HepG2 (cell line): ENCODE measurements at regions not wholly inside any gene's neighbourhood (a gene's known extent, or its start where the extent isn't known, plus 50 kb on each side); places are given as distances from the start of the nearest gene placed in this dataset.

Source experiments
- ATAC-seq: fragments of 200-7000 bp; cut with Tn5 transposase; 3 replicates; pipeline ENCODE4 v1.9.1; 2020; ENCODE audit warnings: mild to moderate bottlenecking, moderate library complexity
- BruUV-seq: library from RNA; stranded (reverse); fragments of 400-500 nt; replicated peaks from 2 replicates; lab custom pipeline; 2021; lab: Mats Ljungman, UMichigan
- CTCF ChIA-PET: fragments of 300-600 bp; formaldehyde crosslinking; extraction: SDS; loops from one replicate; lab custom pipeline; 2021; ENCODE audit warnings: low total read pairs, inconsistent platforms, low intra/inter-chr PET ratio; lab: Yijun Ruan, JAX
- POLR2A ChIA-PET: fragments of 350-600 bp; sonication (Branson Sonifier 250); formaldehyde crosslinking; loops from one replicate; lab custom pipeline; 2020; ENCODE audit warnings: antibody characterized with exemption, inconsistent platforms; lab: Yijun Ruan, JAX
- DNase-seq: peaks from one replicate; pipeline ENCODE4 v3.0.0-alpha.2; 2015; ENCODE audit warnings: low spot score
- FAIRE-seq: peaks from 3 replicates; lab custom pipeline; 2011; peaks lifted over from hg19 to GRCh38; lab: Jason Lieb, UNC
- H2AFZ ChIP-seq: one replicate; pipeline ENCODE4 v1.6.1; 2011; ENCODE audit warnings: low read length, inconsistent platforms
- H3K27ac ChIP-seq: fragments of 300-600 bp; 3 replicates; pipeline ENCODE4 v1.8.0; 2011; ENCODE audit warnings: mixed run types, mild to moderate bottlenecking, mixed read lengths, low read length, inconsistent platforms; ENCODE audit not compliant: insufficient read depth; ENCODE audit errors: extremely low read length
- H3K27me3 ChIP-seq, 2 experiments: fragments of 200-600 bp in 1 of 2; 2 replicates in 1 of 2; 3 replicates in 1 of 2; pipeline versions ENCODE4 v1.6.0 to v1.8.0; 2011; ENCODE audit warnings: low read length in 2 of 2, mild to moderate bottlenecking in 2 of 2, moderate library complexity in 2 of 2, inconsistent platforms in 1 of 2; ENCODE audit not compliant: insufficient read depth in 2 of 2, control insufficient read depth in 1 of 2
- H3K36me3 ChIP-seq, 2 experiments: fragments of 200-600 bp in 1 of 2; replicated peaks in 1 of 2; 2 replicates in 1 of 2; 3 replicates in 1 of 2; pipeline versions ENCODE4 v1.5.1 to v1.8.0; 2011; ENCODE audit warnings: low read length in 2 of 2, inconsistent platforms in 1 of 2; ENCODE audit not compliant: insufficient read depth in 2 of 2, control insufficient read depth in 1 of 2
- H3K4me1 ChIP-seq: 2 replicates; pipeline ENCODE4 v1.5.1; 2012; ENCODE audit warnings: low read length, inconsistent platforms; ENCODE audit not compliant: insufficient read depth
- H3K4me2 ChIP-seq: 2 replicates; pipeline ENCODE4 v1.6.0; 2011; ENCODE audit warnings: low read depth, low read length, inconsistent platforms
- H3K4me3 ChIP-seq, 3 experiments: fragments of 200-600 bp in 1 of 3; sonication (generic), shearing (Covaris generic) in 1 of 3; replicated peaks in 1 of 3; 2 replicates each; pipeline ENCODE4 v1.5.1; 2011 to 2016; ENCODE audit warnings: low read length in 3 of 3, inconsistent platforms in 2 of 3, low read depth in 2 of 3, mild to moderate bottlenecking in 2 of 3, control low read depth in 1 of 3, mixed read lengths in 1 of 3; ENCODE audit not compliant: insufficient read depth in 1 of 3
- H3K79me2 ChIP-seq: one replicate; pipeline ENCODE4 v1.6.1; 2011; ENCODE audit warnings: low read length, inconsistent platforms; ENCODE audit not compliant: insufficient read depth
- H3K9ac ChIP-seq: 2 replicates; pipeline ENCODE4 v1.6.0; 2011; ENCODE audit warnings: mild to moderate bottlenecking, low read depth, low read length, inconsistent platforms; ENCODE audit not compliant: insufficient read depth
- H3K9me3 ChIP-seq: 2 replicates; pipeline ENCODE4 v1.5.1; 2012; ENCODE audit warnings: mild to moderate bottlenecking, low read length
- H4K20me1 ChIP-seq: 2 replicates; pipeline ENCODE4 v1.6.0; 2011; ENCODE audit warnings: inconsistent platforms, mild to moderate bottlenecking, low read length, moderate library complexity; ENCODE audit not compliant: insufficient read depth
- ATAD3A ChIP-seq: sonication (generic); formaldehyde crosslinking; IDR thresholded peaks from 2 replicates; pipeline ENCODE4 v1.4.0; 2020; ENCODE audit warnings: missing genetic modification reagents
- CREB1 ChIP-seq, 2 experiments: fragments of 450-650 bp in 1 of 2; IDR thresholded peaks; 2 replicates each; pipeline ENCODE4 v1.6.1; 2016 to 2017; ENCODE audit warnings: control low read depth in 1 of 2, mild to moderate bottlenecking in 1 of 2, missing compliant biosample characterization in 1 of 2, missing genetic modification characterization in 1 of 2
- DNMT3B ChIP-seq: conservative IDR thresholded peaks from 2 replicates; pipeline ENCODE4 v1.6.1; 2016; ENCODE audit warnings: missing biosample characterization, control low read depth
- EHMT2 ChIP-seq: fragments of 200-600 bp; sonication (generic); IDR thresholded peaks from 2 replicates; pipeline ENCODE4 v1.7.0; 2017; ENCODE audit warnings: antibody characterized with exemption, low read depth, low read length, borderline replicate concordance
- JUNB ChIP-seq: sonication (generic); formaldehyde crosslinking; IDR thresholded peaks from 2 replicates; pipeline ENCODE4 v1.8.0; 2022; ENCODE audit warnings: missing genetic modification reagents, mild to moderate bottlenecking, borderline replicate concordance
- NFRKB ChIP-seq: fragments of 450-650 bp; IDR thresholded peaks from 2 replicates; pipeline ENCODE4 v1.6.1; 2017
- RXRB ChIP-seq: IDR thresholded peaks from 2 replicates; pipeline ENCODE4 v1.6.1; 2016; ENCODE audit warnings: borderline replicate concordance, missing genetic modification reagents, missing compliant biosample characterization
- TBL1XR1 ChIP-seq: fragments of 150-350 bp; IDR thresholded peaks from 2 replicates; pipeline ENCODE4 v1.6.1; 2014; ENCODE audit warnings: borderline replicate concordance, low read length; ENCODE audit not compliant: partially characterized antibody
- ZNF451 ChIP-seq: sonication (generic); formaldehyde crosslinking; IDR thresholded peaks from 2 replicates; pipeline ENCODE4 v1.5.0; 2020; ENCODE audit warnings: mild to moderate bottlenecking, missing genetic modification reagents
- WGBS: methylation state at CpG from one replicate; pipeline ENCODE4 v1.1.6; 2017; ENCODE audit warnings: low lambda C conversion rate; 5-methylcytosine and 5-hydroxymethylcytosine counted together
- in situ Hi-C: cut with HindIII; loops from 2 replicates; pipeline ENCODE4 v1.10.0; 2017; ENCODE audit warnings: low pct_unique_long_range_greater_than_20kb; ENCODE audit not compliant: extremely low pct_ligation_motif_present
- intact Hi-C: fragments of 100-400 bp; cut with micrococcal nuclease; formaldehyde crosslinking; loops from one replicate; pipeline ENCODE4 v1.10.0; 2022; ENCODE audit not compliant: unreplicated experiment
- TF ChIP-seq, protein P1 (sequence below): fragments of 450-650 bp; IDR thresholded peaks from 2 replicates; pipeline ENCODE4 v1.6.1; 2016

DNA sequence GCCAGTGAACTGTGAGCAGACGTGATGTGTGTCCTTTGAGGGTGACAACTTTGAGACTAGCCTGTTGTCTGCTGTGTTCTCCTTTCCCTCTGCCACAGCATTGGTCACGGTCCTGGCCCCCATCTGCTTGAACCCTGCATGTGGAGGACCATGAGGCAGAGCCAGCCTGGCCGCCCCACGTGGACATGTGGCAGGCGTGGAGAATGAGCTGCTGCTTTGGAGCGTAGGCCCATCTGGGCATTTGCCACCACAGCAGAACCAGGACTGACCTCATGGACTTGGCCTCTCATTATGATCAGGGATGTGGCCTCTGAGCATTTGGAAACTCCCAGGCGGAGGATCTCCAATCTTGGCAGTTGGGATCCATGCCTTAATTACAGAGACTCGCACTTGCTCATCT lies 448.5 kb downstream of the TCERG1L start:
- H3K9me3 ChIP-seq = no peaks in the 10 kb centered on the region
- no peaks in the 10 kb centered on the region for H3K79me2 ChIP-seq
- DNase-seq (no peak), FAIRE-seq (no peak), ATAC-seq (no peak)
- 15% methylated on average over 5 of the region's 8 CpGs for WGBS
- in situ Hi-C loops (no loop called here), intact Hi-C loops (no loop called here)
- H3K27me3 ChIP-seq = peaks cover 1 to 5% of the 10 kb centered on the region in 2 experiments; a peak in 4 of 5 replicates
- ChIA-PET POLR2A (no interaction called here), CTCF (no interaction called here)
- H3K27ac ChIP-seq = no peak overlapping the region
- no peak overlapping the region for H2AFZ ChIP-seq
- no TSS peak for BruUV-seq
- no peak overlapping the region for H3K9ac ChIP-seq
- H3K4me1 ChIP-seq = no peaks in the 10 kb centered on the region
- H3K4me3 ChIP-seq = no peak overlapping the region
- TF ChIP-seq, protein P1, sequence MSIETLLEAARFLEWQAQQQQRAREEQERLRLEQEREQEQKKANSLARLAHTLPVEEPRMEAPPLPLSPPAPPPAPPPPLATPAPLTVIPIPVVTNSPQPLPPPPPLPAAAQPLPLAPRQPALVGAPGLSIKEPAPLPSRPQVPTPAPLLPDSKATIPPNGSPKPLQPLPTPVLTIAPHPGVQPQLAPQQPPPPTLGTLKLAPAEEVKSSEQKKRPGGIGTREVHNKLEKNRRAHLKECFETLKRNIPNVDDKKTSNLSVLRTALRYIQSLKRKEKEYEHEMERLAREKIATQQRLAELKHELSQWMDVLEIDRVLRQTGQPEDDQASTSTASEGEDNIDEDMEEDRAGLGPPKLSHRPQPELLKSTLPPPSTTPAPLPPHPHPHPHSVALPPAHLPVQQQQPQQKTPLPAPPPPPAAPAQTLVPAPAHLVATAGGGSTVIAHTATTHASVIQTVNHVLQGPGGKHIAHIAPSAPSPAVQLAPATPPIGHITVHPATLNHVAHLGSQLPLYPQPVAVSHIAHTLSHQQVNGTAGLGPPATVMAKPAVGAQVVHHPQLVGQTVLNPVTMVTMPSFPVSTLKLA = peak; percentile 23; the same call in 1 of the 2 replicates
- TF ChIP-seq TBL1XR1 = no peak
- no peaks in the 10 kb centered on the region for H4K20me1 ChIP-seq
- H3K36me3 ChIP-seq = no peaks in the 10 kb centered on the region
- no peak overlapping the region for H3K4me2 ChIP-seq

DNA sequence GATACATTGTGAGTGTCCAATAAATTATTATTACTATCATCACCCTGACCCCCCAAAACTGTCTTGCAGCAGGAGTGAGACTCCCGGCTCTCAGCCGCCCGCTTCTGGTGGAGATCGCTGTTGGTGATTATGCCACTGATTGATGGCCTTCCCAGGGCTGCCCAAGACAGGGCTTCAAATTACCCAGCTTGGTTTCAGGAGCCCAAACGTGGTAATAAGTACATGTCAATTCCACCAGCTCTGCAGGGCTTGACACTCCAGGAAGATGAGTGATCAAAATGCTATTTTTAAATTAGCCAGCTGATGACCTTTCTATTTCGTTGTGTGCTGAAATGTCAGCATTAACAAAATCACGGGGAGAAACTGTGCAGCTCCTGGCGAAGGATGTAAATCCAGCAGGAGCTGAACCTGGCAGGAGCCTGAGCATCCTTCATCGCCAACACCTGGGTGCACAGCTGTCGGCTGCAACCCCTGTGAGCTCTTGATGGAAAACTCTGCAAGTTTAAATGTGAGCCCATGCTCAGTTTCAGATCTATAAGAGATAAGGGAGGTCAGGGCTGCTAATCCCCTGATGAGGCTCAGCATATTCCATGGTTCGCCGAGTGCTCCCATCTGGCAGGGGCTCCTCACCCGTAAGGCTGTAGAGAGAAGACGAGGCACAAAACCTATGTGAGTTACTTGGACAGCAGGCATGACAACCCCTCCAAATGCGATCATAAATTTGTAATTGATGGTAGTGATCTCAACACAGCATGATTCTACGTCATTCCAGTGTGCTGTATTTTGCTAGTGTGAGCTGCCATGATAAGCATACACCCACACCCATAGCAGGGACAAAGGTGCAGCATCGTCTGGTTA lies 446.3 kb downstream of the TCERG1L start:
- no peak overlapping the region for H3K27ac ChIP-seq
- WGBS = 32% methylated on average over 11 of the region's 17 CpGs
- FAIRE-seq (no peak), ATAC-seq (no peak), DNase-seq (no peak)
- no peaks in the 10 kb centered on the region for H4K20me1 ChIP-seq
- no peak overlapping the region for H2AFZ ChIP-seq
- H3K4me3 ChIP-seq = no peak overlapping the region
- BruUV-seq = no TSS peak
- intact Hi-C loops (no loop called here), in situ Hi-C loops (no loop called here)
- no peaks in the 10 kb centered on the region for H3K79me2 ChIP-seq
- ChIA-PET CTCF (no interaction called here), POLR2A (no interaction called here)
- H3K36me3 ChIP-seq = no peaks in the 10 kb centered on the region
- no peaks in the 10 kb centered on the region for H3K4me1 ChIP-seq
- TF ChIP-seq RXRB (CRISPR knock-in tag) (no peak), ATAD3A (CRISPR knock-in tag) (no peak), ZNF451 (CRISPR knock-in tag) (no peak), DNMT3B (no peak), CREB1 (IDR thresholded peaks at IDR 0.05) (0 out of 2 replicates have a peak, but pooled peaks have one; percentile 19), CREB1 (CRISPR knock-in tag; IDR thresholded peaks at IDR 0.05) (no peak), EHMT2 (no peak), NFRKB (no peak), JUNB (CRISPR knock-in tag) (no peak)
- H3K27me3 ChIP-seq = peaks cover 1 to 11% of the 10 kb centered on the region in 2 experiments; a peak in 4 of 5 replicates
- no peak overlapping the region for H3K9ac ChIP-seq
- H3K4me2 ChIP-seq = no peak overlapping the region
- H3K9me3 ChIP-seq = no peaks in the 10 kb centered on the region
